ENCODE measurements at regions not wholly inside any gene's neighbourhood (a gene's known extent, or its start where the extent isn't known, plus 50 kb on each side); places are given as distances from the start of the nearest gene placed in this dataset.
"Not testable (repeated sequence)": the region's sequence is repeated elsewhere in the genome, so short reads cannot be mapped to it uniquely, and the experiment has no call there.

DNA sequence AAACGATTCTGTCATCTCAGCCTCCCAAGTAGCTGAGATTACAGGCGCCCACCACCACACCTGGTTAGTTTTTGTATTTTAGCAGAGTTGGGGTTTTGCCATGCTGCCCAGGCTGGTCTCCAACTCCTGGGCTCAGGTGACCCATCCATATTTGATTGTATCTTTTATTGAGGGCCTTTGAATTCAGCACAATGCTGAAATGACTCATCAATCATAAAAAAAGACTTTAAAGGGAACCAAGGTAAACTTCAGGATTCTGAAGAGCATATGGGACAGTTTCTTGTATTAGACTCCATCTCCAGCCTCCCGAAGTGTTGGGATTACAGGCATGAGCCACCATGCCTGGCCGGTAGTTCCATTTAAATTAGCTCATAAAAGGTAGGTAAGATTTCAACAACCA is 232.2 kb downstream of the SETD4 start:
- no peak for DNase-seq (ENCODE audit: low spot score)
- no peak for ATAC-seq
- intact Hi-C loops (cut with DNase I): no loop called here

- intact Hi-C loops (cut with DNase I): no loop called here
- ATAC-seq (no peak), DNase-seq (ENCODE audit: low spot score) (no peak)
These were observed 233.3 kb downstream of the SETD4 start for GRCh38 chr21:35827004-35827403.

DNA sequence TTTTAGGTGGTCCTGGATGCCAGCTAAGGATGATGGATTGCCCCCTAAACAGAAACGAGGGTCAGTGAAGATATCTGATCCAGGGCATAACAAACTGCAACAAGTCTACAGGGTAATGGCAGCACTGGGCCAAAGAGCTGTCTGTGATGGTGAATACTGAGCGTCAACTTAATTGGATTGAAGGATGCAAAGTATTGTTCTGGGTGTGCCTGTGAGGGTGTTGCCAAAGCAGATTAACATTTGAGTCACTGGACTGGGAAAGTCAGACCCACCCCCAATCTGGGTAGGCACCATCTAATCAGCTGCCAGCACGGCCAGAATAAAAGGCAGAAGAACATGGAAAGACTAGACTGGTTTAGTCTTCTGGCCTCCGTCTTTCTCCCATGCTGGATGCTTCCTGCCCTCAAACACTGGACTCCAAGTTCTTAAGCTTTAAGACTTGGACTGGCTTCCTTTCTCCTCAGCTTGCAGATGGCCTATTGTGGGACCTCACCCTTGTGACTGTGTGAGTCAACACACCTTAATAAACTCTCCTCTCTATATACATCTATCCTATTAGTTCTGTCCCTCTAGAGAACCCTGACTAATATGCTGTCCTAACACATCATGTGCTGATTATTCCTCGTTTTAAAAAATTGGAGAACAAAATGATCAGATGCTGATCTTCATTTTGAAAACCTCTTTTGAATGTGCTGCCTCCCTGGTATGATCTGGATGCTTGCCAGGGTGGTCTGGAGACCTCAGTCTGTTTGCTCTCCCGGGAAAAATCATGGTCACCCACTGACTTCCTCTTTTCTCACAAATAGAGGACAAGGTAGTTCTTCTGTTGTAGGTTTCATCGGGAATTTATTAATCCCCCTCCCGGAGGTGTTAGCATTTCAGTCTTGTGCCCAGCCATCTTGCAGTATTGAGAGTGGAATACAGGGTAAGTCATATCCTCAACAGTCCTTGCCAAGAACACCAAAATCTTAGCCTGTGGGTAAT is 234.7 kb downstream of the SETD4 start:
- no peak for DNase-seq (ENCODE audit: low spot score)
- no peak for ATAC-seq
- intact Hi-C loops (cut with DNase I): no loop called here

- intact Hi-C loops (cut with DNase I): no loop called here
- ATAC-seq: no peak
- DNase-seq (ENCODE audit: low spot score): no peak
These were observed 236.2 kb downstream of the SETD4 start for GRCh38 chr21:35824136-35824535.

- intact Hi-C loops (cut with DNase I): no loop called here
These were observed 241.2 kb downstream of the SETD4 start for GRCh38 chr21:35819134-35819533.

GRCh38 chr21:35818597-35818996 is 241.7 kb downstream of the SETD4 start:
- DNase-seq (ENCODE audit: low spot score): no peak
- intact Hi-C loops (cut with DNase I): no loop called here
- ATAC-seq: no peak

More at GRCh38 chr21:35819134-35819533, 241.2 kb downstream of the SETD4 start:
- no peak for ATAC-seq
- DNase-seq (ENCODE audit: low spot score): no peak

DNA sequence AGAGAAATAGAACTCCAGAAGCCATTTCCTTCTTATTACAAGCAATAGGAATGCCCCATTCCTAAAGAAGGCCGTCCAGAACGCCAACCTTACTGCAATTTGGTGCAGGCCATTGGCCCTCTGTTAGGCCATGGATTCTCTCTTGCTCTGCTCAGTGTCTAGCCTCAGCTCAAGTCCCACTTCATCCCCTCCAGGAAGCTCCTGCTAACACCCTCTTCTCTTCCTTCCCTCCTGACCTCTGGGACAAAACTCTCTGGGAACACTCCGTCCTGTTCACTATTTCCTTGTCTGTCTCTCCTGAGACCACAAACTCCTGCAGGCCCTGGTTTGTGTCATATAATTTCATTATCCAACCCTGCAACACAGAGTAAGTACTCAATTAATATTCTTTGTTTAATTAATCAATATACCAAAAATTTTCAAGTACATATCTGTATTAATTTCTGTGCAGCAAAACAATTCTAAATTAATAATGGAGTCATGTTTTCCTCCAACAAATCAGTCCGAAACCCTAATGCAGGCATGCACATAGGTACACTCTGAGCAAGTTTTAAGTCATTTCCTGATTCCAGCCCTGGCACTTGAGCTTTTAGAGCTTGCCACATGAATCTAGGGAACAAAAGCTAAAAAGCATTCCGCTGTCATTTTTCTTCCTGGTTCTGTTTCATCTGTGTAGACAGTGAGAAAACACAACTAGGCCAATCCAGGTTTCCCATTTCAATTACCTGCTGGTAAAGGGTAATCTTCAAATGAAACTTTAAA is 245.3 kb downstream of the SETD4 start:
- DNase-seq (ENCODE audit: low spot score) (no peak), ATAC-seq (no peak)
- intact Hi-C loops (cut with DNase I): no loop called here

- intact Hi-C loops (cut with DNase I): no loop called here
- ATAC-seq (no peak), DNase-seq (ENCODE audit: low spot score) (no peak)
These were observed 247.6 kb downstream of the SETD4 start for GRCh38 chr21:35812679-35813078.

DNA sequence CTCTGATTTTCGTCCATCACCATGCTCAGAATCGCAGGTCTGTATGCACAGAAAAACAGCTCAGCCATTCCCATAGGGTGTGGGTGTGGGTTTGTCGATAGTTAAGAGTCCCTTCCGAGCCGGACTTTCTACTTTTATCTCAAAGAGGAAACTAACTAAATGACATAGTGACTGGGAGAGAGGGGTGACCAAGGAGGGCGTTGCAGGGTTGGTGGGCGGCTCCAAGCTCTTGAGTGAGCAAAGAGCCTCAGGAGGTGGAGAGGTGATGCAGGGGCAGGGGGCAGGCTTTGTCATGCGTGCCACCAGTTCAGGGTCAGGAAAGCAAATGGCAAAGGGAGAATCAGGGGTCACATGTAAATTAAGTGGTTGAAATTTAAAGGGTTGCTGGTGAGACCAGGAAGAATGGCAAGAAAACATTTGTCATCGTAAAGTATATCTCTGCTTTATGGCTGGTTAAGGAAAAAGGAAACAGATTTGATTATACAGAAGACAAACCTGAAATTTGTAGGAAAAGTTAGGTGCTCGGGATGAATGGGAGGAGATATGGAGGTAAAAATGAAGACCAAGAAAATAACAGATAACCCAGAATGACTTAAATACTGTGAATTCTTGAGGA is 249.0 kb downstream of the SETD4 start:
- ATAC-seq (no peak), DNase-seq (ENCODE audit: low spot score) (no peak)
- intact Hi-C loops (cut with DNase I): loop anchor here (2.0 kb wide), 1 partner anchor 850 kb away; no protein-coding TSS in a partner anchor

GRCh38 chr21:35810431-35810970 is 249.8 kb downstream of the SETD4 start:
- no peak for ATAC-seq

DNA sequence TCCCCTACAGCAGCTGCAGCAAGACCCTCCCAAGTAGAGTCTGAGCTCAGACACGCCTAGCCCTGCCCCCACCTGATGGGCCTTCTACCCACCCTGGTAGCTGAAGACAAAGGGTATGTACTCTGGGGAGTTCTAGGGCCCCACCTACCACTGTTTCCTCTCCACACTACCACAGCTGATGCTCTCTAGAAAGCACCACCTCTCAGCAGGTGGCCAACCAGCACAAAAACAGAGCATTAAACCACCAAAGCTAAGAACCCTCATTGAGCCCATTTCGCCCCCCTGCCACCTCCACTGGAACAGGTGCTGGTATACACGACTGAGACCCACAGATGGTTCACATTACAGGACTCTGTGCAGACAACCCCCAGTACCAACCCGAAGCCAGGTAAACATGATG is 258.9 kb downstream of the SETD4 start:
- ATAC-seq (no peak), DNase-seq (ENCODE audit: low spot score) (no peak)
- intact Hi-C loops (cut with DNase I): no loop called here

More at GRCh38 chr21:35810431-35810970, 249.8 kb downstream of the SETD4 start:
- no peak for DNase-seq (ENCODE audit: low spot score)
- intact Hi-C loops (cut with DNase I): loop anchor here (2.0 kb wide), 1 partner anchor 850 kb away; no protein-coding TSS in a partner anchor

GRCh38 chr21:35800796-35801385 is 259.4 kb downstream of the SETD4 start:
- ATAC-seq; DNase-seq (ENCODE audit: low spot score); intact Hi-C loops (cut with DNase I): not testable (repeated sequence)

GRCh38 chr21:35796844-35797243 is 263.5 kb downstream of the SETD4 start:
- DNase-seq (ENCODE audit: low spot score) (no peak), ATAC-seq (no peak)
- intact Hi-C loops (cut with DNase I): no loop called here

GRCh38 chr21:35794527-35794926 is 265.8 kb downstream of the SETD4 start:
- ATAC-seq; intact Hi-C loops (cut with DNase I); DNase-seq (ENCODE audit: low spot score): not testable (repeated sequence)

- no peak for DNase-seq (ENCODE audit: low spot score)
- no peak for ATAC-seq
- intact Hi-C loops (cut with DNase I): no loop called here
These were observed 267.6 kb downstream of the SETD4 start for GRCh38 chr21:35792569-35793305.

DNA sequence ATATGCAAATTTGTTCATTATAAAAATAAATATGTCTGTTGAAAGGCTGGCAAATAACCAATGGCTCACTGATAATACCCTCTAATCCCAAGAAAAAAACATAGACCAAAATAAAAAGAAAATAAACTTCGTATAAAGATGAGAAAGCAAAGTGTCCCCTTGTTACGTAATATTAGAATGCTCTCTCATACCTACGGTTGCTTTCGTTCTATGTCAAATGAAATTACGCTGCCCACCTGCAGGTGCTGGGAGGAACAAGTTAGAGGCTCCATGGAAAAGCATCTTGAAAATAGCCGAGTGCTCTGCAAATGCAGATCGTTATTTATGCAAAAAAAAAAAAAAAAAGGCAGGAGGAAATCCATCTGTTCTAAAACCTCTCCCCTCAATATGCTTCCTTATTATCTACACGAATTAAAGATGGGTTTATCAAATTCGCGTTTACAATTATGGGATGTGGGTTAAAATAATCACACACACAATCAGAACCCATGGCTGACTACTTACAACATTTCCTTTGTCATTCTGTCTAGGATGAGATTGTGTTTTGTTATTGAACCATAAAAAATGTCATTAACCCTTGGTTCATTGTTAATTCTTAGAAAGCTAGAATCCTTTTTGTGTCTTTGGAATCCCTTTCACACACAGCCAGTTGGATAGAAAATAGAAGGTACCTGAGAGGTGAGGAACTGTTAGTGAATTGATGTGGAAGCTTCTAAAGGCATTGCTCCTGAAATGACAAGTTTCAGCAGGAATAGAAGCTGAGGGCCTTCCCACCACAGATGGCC is 268.6 kb downstream of the SETD4 start:
- DNase-seq (ENCODE audit: low spot score) (no peak), ATAC-seq (no peak)
- intact Hi-C loops (cut with DNase I): no loop called here

- no peak for ATAC-seq
These were observed 276.6 kb downstream of the SETD4 start for GRCh38 chr21:35783721-35784120.

More at GRCh38 chr21:35783721-35784120, 276.6 kb downstream of the SETD4 start:
- no peak for DNase-seq (ENCODE audit: low spot score)
- intact Hi-C loops (cut with DNase I): no loop called here
